Lower lobe of right lung (tissue), 2 donors: ENCODE measurements at regions not wholly inside any gene's neighbourhood (a gene's known extent, or its start where the extent isn't known, plus 50 kb on each side); places are given as distances from the start of the nearest gene placed in this dataset.
"Not testable (repeated sequence)": the region's sequence is repeated elsewhere in the genome, so short reads cannot be mapped to it uniquely, and the experiment has no call there.

ENCODE experiments used
- ATAC-seq, 2 donors: fragments of 200-7000 bp; cut with Tn5 transposase; one replicate each; pipeline ENCODE4 v1.9.1; 2020 to 2022; ENCODE audit warnings: mild to moderate bottlenecking in 2 of 2, moderate library complexity in 2 of 2
- DNase-seq: peaks from one replicate; pipeline ENCODE4 v3.0.0-alpha.2; 2020
- H3K27ac ChIP-seq: fragments of 200-600 bp; one replicate; pipeline ENCODE4 v1.8.0; 2022
- H3K27me3 ChIP-seq: fragments of 200-600 bp; one replicate; pipeline ENCODE4 v1.8.0; 2022; ENCODE audit warnings: low read depth
- H3K36me3 ChIP-seq: fragments of 200-600 bp; one replicate; pipeline ENCODE4 v1.8.0; 2022; ENCODE audit warnings: mild to moderate bottlenecking
- H3K4me1 ChIP-seq: fragments of 200-600 bp; one replicate; pipeline ENCODE4 v1.8.0; 2022
- H3K4me3 ChIP-seq: fragments of 200-600 bp; one replicate; pipeline ENCODE4 v1.8.0; 2022; ENCODE audit warnings: mild to moderate bottlenecking
- H3K9me3 ChIP-seq: fragments of 200-600 bp; one replicate; pipeline ENCODE4 v1.8.0; 2022
- CTCF ChIP-seq: fragments of 200-600 bp; IDR thresholded peaks from one replicate; pipeline ENCODE4 v1.8.0; 2022; ENCODE audit warnings: antibody characterized with exemption, mild to moderate bottlenecking
- intact Hi-C: fragments of 100-400 bp; cut with DNase I; formaldehyde crosslinking; loops from one replicate; pipeline ENCODE4 v1.11.0; 2022
- donor health status: DM: no; HTN: yes; CAD: no; lungs with severe emphysema.

DNA sequence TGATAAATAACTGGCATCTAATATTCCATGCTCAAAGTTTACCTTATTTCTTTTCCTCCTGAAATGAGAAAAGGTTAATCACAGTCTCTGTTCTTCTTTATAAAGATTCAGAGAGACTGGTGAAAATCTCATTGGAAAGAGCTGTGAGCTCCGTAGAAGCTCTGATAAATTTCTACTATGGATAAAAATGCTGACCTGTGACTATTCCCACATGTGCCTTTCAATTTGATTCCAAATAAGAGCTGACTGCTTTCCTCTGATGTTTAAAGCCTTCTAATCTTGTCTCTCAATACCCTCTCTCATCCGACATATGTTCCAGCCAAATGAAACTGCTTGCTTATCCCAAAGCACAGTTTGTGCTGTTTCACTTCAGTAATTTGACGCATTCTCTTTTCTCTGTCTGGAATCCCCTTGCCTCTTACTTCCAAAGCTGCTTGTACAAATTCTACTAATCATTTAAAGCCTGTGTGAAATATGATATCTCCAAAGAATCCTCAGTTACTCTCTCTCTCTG lies 130.1 kb downstream of the RTP4 start:
- ATAC-seq (no peak), DNase-seq (no peak)
- TF ChIP-seq CTCF = no peak
- Histone ChIP-seq H3K27me3 (no peaks in the 10 kb centered on the region), H3K9me3 (no peaks in the 10 kb centered on the region), H3K4me3 (no peak overlapping the region), H3K36me3 (no peaks in the 10 kb centered on the region), H3K27ac (no peak overlapping the region), H3K4me1 (no peaks in the 10 kb centered on the region)
- intact Hi-C loops = no loop called here

- H3K27me3 ChIP-seq = no peaks in the 10 kb centered on the region
Observed at GRCh38 chr3:187497052-187497451, 128.9 kb downstream of the RTP4 start.

DNA sequence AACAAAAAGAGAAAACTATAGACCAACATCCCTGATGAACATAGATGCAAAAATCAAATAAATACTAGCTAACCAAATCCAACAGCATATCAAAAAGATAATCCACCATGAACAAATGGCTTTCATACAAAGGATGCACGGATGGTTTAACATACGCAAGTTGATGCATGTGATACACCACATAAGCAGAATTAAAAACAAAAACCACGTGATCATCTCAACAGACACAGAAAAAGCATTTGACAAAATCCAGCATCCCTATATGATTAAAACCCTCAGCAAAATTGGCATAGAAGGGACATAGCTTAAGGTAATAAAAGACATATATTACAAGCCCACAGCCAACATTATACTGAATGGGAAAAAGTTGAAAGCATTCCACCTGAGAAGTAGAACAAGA lies 125.9 kb downstream of the RTP4 start:
- H3K27ac ChIP-seq, H3K9me3 ChIP-seq, H3K4me3 ChIP-seq, H3K36me3 ChIP-seq, H3K27me3 ChIP-seq, ATAC-seq, intact Hi-C loops, H3K4me1 ChIP-seq, DNase-seq: not testable (repeated sequence)

More at GRCh38 chr3:187497052-187497451, 128.9 kb downstream of the RTP4 start:
- no peak for TF ChIP-seq CTCF
- H3K36me3 ChIP-seq = no peaks in the 10 kb centered on the region
- ATAC-seq = no peak
- no peak overlapping the region for H3K4me3 ChIP-seq
- H3K9me3 ChIP-seq = no peaks in the 10 kb centered on the region
- H3K27ac ChIP-seq = no peak overlapping the region
- intact Hi-C loops = no loop called here
- no peak for DNase-seq
- H3K4me1 ChIP-seq = no peaks in the 10 kb centered on the region

DNA sequence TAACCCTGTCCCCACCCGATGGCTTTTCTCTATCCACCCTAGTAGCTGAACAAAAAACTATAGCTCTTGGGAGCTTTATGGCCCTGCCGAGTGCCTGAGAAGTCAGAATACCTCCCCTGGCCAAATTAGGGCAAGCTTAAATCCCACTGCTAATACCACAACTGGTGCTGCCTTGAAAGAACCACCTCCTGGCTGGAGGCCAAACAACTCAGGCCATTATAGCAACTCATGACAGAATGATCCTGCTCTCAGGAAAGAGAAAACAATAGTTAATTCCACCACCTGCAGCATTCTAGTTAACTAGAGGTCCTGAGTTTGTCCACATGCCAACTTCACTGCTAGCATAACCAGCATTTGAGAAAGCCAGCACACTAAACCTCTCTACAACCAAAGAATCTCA lies 123.2 kb downstream of the RTP4 start:
- Histone ChIP-seq H3K4me1 (no peaks in the 10 kb centered on the region), H3K36me3 (no peaks in the 10 kb centered on the region), H3K9me3 (no peaks in the 10 kb centered on the region), H3K27ac (no peak overlapping the region), H3K4me3 (no peak overlapping the region), H3K27me3 (no peaks in the 10 kb centered on the region)
- ATAC-seq = no peak
- TF ChIP-seq CTCF = no peak
- intact Hi-C loops = no loop called here
- no peak for DNase-seq

GRCh38 chr3:187490366-187490765 lies 122.2 kb downstream of the RTP4 start:
- H3K27me3 ChIP-seq = no peaks in the 10 kb centered on the region

More at GRCh38 chr3:187490366-187490765, 122.2 kb downstream of the RTP4 start:
- H3K4me3 ChIP-seq = no peak overlapping the region
- no peaks in the 10 kb centered on the region for H3K4me1 ChIP-seq
- H3K36me3 ChIP-seq = no peaks in the 10 kb centered on the region
- no peak for TF ChIP-seq CTCF
- no peaks in the 10 kb centered on the region for H3K9me3 ChIP-seq
- ATAC-seq (no peak), DNase-seq (no peak)
- no peak overlapping the region for H3K27ac ChIP-seq
- intact Hi-C loops = no loop called here
